Upper lobe of left lung (tissue), 6 donors: ENCODE measurements at regions not wholly inside any gene's neighbourhood (a gene's known extent, or its start where the extent isn't known, plus 50 kb on each side); places are given as distances from the start of the nearest gene placed in this dataset.

Experiments
- ATAC-seq, 2 donors: fragments of 200-7000 bp; cut with Tn5 transposase; one replicate each; pipeline ENCODE4 v1.9.1; 2022; ENCODE audit warnings: mild to moderate bottlenecking in 2 of 2, moderate library complexity in 2 of 2; ENCODE audit not compliant: low FRiP score in 2 of 2
- DNase-seq, 2 donors: peaks; one replicate each; pipeline ENCODE4 v3.0.0-alpha.2; 2019 to 2020
- H3K27ac ChIP-seq, 4 donors: fragments of 200-600 bp; sonication (generic); one replicate each; pipeline ENCODE4 v1.5.1; 2016 to 2019
- H3K27me3 ChIP-seq, 4 donors: fragments of 200-600 bp; sonication (generic); one replicate each; pipeline ENCODE4 v1.5.1; 2017 to 2019
- H3K36me3 ChIP-seq, 4 donors: fragments of 200-600 bp; sonication (generic); one replicate each; pipeline ENCODE4 v1.5.1; 2016 to 2019
- H3K4me1 ChIP-seq, 4 donors: fragments of 200-600 bp; sonication (generic); one replicate each; pipeline ENCODE4 v1.5.1; 2018 to 2019
- H3K4me3 ChIP-seq, 4 donors: fragments of 200-600 bp; sonication (generic); one replicate each; pipeline ENCODE4 v1.5.1; 2017 to 2019; ENCODE audit warnings: mild to moderate bottlenecking in 2 of 4, moderate library complexity in 1 of 4
- H3K9me3 ChIP-seq, 4 donors: fragments of 200-600 bp; sonication (generic); one replicate each; pipeline ENCODE4 v1.5.1; 2018 to 2019
- CTCF ChIP-seq, 6 experiments: fragments of 450-650 bp in 4 of 6; fragments of 200-600 bp in 2 of 6; sonication (generic) in 2 of 6; IDR thresholded peaks; one replicate each; pipeline ENCODE4 v1.5.1; 2016 to 2019; ENCODE audit warnings: antibody characterized with exemption in 6 of 6
- EP300 ChIP-seq, 4 donors: sonication (generic); formaldehyde crosslinking; IDR thresholded peaks; one replicate each; pipeline ENCODE4 v1.5.1; 2017; ENCODE audit warnings: antibody characterized with exemption in 4 of 4, control low read depth in 2 of 4
- POLR2A ChIP-seq, 4 donors: fragments of 450-650 bp; IDR thresholded peaks; one replicate each; pipeline ENCODE4 v1.5.1; 2016 to 2017; ENCODE audit warnings: antibody characterized with exemption in 4 of 4, mild to moderate bottlenecking in 2 of 4
- POLR2AphosphoS5 ChIP-seq, 2 donors: sonication (generic); formaldehyde crosslinking; IDR thresholded peaks; one replicate each; pipeline ENCODE4 v1.5.1; 2017; ENCODE audit warnings: antibody characterized with exemption in 2 of 2
- WGBS, 2 donors: methylation state at CpG; one replicate each; pipeline ENCODE4 v1.1.5; 2017 to 2018; 5-methylcytosine and 5-hydroxymethylcytosine counted together
- donor health status: DM: no; HTN: no; CAD: no; lungs with moderate emphysema.
- donor health status: DM: no; HTN: yes; CAD: no; lungs with severe emphysema.

- WGBS, 2 donors, result 54% methylated on average over 10 to 11 of the region's 11 CpGs
- no peaks in the 10 kb centered on the region for H3K36me3 ChIP-seq
- H3K4me1 ChIP-seq, result no peaks in the 10 kb centered on the region
- ATAC-seq (no peak), DNase-seq (no peak)
- no peak overlapping the region for H3K27ac ChIP-seq
- no peak overlapping the region for H3K4me3 ChIP-seq
- H3K9me3 ChIP-seq, result no peaks in the 10 kb centered on the region
- peaks cover 0 to 6% (median 2%) of the 10 kb centered on the region in 4 donors for H3K27me3 ChIP-seq
- TF ChIP-seq POLR2AphosphoS5 (IDR thresholded peaks at IDR 0.05), result no peak
- no peak for TF ChIP-seq CTCF (IDR thresholded peaks at IDR 0.05)
- no peak for TF ChIP-seq POLR2A (IDR thresholded peaks at IDR 0.05)
- no peak for TF ChIP-seq EP300 (IDR thresholded peaks at IDR 0.05)
Observed at GRCh38 chr20:21017528-21018085, 88.6 kb downstream of the LINC00237 start.

- Histone ChIP-seq H3K36me3 (no peaks in the 10 kb centered on the region), H3K4me3 (no peak overlapping the region), H3K27ac (no peak overlapping the region), H3K4me1 (no peaks in the 10 kb centered on the region), H3K27me3 (peaks cover 0 to 6% (median 2%) of the 10 kb centered on the region in 4 donors), H3K9me3 (no peaks in the 10 kb centered on the region)
- WGBS, 2 donors, result 84 to 86% methylated on average over 3 of the region's 3 CpGs
- ATAC-seq (no peak), DNase-seq (no peak)
- no peak for TF ChIP-seq POLR2AphosphoS5 (IDR thresholded peaks at IDR 0.05)
- TF ChIP-seq CTCF (IDR thresholded peaks at IDR 0.05), result no peak
- TF ChIP-seq EP300 (IDR thresholded peaks at IDR 0.05), result no peak
- no peak for TF ChIP-seq POLR2A (IDR thresholded peaks at IDR 0.05)
Observed at GRCh38 chr20:21016751-21017150, 89.4 kb downstream of the LINC00237 start.

- DNase-seq, result no peak
- TF ChIP-seq CTCF (IDR thresholded peaks at IDR 0.05) (no peak), POLR2AphosphoS5 (IDR thresholded peaks at IDR 0.05) (no peak), EP300 (IDR thresholded peaks at IDR 0.05) (no peak), POLR2A (IDR thresholded peaks at IDR 0.05) (no peak)
- no peaks in the 10 kb centered on the region for H3K9me3 ChIP-seq
- no peak for ATAC-seq
- H3K4me3 ChIP-seq, result no peak overlapping the region
- no peaks in the 10 kb centered on the region for H3K36me3 ChIP-seq
- H3K27ac ChIP-seq, result no peak overlapping the region
- WGBS, 2 donors, result 57 to 70% methylated on average over 1 of the region's 1 CpG
- no peaks in the 10 kb centered on the region for H3K4me1 ChIP-seq
- H3K27me3 ChIP-seq, result no peaks in the 10 kb centered on the region
Observed at GRCh38 chr20:21014528-21014927, 91.6 kb downstream of the LINC00237 start.

GRCh38 chr20:21008951-21009350, 97.2 kb downstream of the LINC00237 start:
- no peaks in the 10 kb centered on the region for H3K27me3 ChIP-seq
- DNase-seq (no peak), ATAC-seq (no peak)
- TF ChIP-seq EP300 (IDR thresholded peaks at IDR 0.05), result no peak
- no peaks in the 10 kb centered on the region for H3K36me3 ChIP-seq
- 85 to 91% methylated on average over 7 of the region's 7 CpGs for WGBS, 2 donors
- H3K9me3 ChIP-seq, result no peaks in the 10 kb centered on the region
- no peaks in the 10 kb centered on the region for H3K4me1 ChIP-seq
- H3K27ac ChIP-seq, result no peak overlapping the region
- no peak overlapping the region for H3K4me3 ChIP-seq

- ATAC-seq (no peak), DNase-seq (no peak)
- H3K4me3 ChIP-seq, result no peak overlapping the region
- no peaks in the 10 kb centered on the region for H3K4me1 ChIP-seq
- no peaks in the 10 kb centered on the region for H3K27me3 ChIP-seq
- no peaks in the 10 kb centered on the region for H3K9me3 ChIP-seq
- TF ChIP-seq EP300 (IDR thresholded peaks at IDR 0.05) (no peak), POLR2A (IDR thresholded peaks at IDR 0.05) (no peak), CTCF (IDR thresholded peaks at IDR 0.05) (no peak), POLR2AphosphoS5 (IDR thresholded peaks at IDR 0.05) (no peak)
- H3K27ac ChIP-seq, result no peak overlapping the region
- no peaks in the 10 kb centered on the region for H3K36me3 ChIP-seq
Observed at GRCh38 chr20:21006611-21007010, 99.5 kb downstream of the LINC00237 start.
